Stimulated activated CD4-positive, alpha-beta T cell treated with anti-CD3 and anti-CD28 coated beads, Interleukin-4, amount 100 ng/mL, for 48 hours (primary cell): ENCODE measurements at regions not wholly inside any gene's neighbourhood (a gene's known extent, or its start where the extent isn't known, plus 50 kb on each side); places are given as distances from the start of the nearest gene placed in this dataset.

ENCODE experiments used
- DNase-seq, 2 donors: peaks; one replicate each; pipeline ENCODE4 v3.0.0-alpha.2; 2020; ENCODE audit warnings: low read depth in 2 of 2

DNA sequence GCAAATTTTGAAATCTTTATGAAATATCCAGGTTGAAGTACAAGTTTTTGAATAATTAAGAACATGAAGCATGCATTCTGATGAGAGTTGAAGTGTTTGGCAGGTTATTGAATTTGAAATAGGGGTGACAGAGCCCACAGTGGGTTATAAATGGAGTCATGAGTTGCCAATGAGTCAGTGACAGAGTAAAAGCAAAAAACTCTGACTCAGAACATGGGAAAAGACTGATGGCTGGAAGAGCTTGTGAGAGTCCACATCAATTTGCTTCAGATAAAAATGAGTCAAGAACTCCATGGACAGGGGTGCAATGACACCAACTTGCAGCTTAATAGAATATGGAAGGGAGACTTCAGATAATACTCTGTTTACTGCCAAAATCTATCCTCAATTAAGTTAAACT lies 105.3 kb downstream of the SLC6A15 start:
- no peak for DNase-seq

DNA sequence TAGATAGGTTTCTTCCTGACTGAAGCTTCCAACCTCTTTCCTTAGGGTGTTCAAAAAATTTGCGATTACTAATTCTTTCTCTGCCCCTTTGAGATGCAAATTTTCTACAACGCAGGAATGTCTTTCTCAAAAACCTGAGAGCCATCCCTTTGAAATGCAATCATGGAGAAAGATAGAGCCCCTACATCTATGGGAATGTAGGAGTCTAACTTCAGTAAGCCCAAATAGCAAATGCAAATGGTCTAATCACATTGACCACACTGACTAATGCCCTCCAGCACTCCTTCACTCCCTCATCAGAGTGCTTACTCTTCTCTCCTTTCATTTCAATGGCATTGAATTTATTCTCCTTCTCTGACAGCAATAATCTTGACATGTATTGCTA lies 107.1 kb downstream of the SLC6A15 start:
- DNase-seq = no peak

DNA sequence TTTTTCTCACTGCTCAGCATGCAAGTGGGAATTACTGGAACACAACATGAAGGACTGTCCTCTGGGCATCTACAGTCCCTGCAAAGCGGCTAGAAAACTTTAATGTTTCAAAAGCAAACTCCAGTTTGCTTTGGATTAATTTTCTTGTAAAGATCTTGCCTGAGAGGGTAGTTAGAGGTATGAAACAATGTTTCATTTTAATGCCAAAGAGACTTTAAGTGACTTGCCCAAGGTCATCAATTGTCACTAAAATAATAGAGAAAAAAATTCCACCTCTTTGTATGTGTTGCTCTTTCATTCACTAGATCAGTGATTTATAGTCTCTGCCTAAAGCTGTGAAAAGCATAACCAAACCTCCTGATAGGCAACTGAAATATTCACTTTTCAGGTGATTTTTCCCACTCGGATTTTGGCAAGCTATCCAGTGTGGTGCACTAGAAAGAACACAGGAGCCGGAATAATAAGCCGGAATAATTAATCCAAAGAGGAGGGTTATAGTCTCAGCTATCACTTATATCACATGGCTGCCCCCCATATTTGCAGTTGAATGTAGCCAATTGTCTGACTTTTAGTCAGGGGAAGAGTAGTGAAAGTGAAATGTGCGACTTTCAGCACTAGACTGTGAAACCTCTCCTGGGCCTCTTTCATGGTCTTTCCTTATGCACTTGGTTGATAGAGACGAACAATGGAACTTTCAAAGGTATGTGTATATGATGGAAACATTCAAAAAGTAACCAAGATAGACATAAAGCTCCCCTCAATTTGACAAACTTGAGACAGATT lies 107.7 kb downstream of the SLC6A15 start:
- no peak for DNase-seq

DNA sequence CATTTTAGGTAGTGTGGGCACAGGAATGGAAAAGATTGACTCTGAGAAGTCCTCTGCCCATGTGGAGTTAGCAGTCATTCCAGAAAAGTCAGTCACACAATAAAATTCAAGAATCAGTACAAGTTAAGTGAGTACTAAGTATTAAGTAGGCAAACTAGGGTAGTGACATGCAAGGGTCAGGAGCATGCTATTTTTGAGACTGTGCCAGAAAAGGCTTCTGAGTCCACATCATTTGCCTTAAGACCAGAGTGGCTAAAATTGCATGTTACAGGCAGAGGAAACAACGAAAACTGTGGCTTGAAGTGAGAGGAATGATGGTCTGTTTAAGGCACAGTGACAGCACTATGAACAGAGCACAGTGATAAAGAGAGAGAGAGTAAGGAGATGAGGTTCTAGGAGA lies 108.9 kb downstream of the SLC6A15 start:
- no peak for DNase-seq

DNA sequence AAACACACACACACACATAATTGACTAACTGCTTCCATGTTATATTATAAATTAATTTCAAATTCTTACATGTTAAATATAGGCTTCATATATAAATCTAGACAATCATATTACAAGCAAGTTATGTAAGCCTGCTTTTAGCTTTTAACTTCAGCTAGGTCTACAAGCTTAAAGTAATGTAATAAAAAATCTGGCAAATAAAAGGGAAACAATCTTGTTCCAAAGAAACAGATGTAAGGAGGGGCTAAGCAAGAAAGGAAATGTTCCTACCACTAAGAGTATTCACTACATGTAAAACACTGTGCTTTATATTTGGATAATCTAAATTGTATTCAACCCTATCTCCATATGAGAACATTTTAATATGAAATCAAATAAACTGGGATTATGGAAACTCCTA lies 110.4 kb downstream of the SLC6A15 start:
- no peak for DNase-seq

DNA sequence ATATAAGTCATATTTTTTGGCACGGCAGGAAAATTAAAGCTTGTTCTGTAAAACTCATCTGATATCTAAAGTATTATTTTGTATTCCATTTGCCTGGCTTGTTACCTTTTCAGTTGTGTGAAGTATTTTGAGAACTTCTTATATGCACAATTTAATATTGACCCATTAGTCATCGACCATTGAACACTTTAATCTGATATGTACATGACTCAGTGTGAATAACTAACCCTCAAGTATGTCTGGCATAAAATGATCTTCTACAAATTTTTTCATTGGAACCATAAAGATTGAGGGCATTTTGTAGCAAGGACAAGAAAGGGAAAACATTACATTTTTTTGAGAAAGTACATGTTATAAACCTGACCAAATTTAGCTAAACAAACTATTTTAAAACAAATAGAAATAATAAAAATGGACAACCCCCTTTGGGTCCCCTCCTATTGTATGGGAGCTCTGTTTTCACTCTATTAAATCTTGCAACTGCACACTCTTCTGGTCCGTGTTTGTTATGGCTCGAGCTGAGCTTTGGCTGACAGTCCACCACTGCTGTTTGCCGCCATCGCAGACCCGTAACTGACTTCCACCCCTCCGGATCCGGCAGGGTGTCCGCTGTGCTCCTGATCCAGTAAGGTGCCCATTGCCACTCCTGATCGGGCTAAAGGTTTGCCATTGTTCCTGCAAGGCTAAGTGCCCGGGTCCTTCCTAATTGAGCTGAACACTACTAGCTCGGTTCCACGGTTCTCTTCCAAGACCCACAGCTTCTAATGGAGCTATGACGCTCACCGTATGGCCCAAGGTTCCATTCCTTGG lies 118.8 kb downstream of the SLC6A15 start:
- no peak for DNase-seq

DNA sequence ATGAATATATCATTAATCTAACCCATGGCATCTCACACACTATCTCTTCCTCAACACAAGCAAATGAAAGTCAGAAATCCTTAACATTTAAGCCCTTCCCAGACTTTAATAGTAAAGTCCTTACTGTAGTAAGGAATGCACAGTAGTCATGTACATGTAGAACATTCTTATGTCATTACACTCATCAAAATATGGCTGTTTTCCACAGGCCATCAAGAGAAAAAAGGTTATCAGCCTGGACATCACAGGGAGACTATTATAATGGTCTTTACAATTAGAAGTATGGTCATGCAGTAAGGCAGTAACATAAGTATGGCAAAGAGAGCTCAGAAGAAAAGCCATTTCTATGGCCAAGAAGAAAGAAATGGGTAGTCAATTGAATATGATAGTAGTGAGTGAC lies 121.2 kb downstream of the SLC6A15 start:
- DNase-seq = no peak

DNA sequence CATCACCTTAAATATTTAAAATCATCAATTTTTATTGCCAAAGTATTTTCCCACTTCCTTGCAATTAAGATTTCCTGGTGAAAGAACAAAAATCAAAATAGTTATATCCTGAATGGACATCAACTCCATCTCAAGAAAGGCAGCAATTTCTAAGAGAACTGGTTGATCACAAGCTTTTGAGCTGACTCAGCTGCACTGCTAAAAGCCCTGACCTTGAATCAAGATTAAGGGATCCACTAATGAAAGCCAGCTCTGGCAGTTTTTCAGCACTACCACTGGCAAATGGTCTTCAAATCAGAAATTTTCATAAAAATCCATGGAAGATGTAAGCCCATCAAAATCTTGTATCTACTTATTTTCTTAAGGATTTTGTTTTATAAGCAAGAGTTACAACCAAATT lies 123.4 kb downstream of the SLC6A15 start:
- no peak for DNase-seq

DNA sequence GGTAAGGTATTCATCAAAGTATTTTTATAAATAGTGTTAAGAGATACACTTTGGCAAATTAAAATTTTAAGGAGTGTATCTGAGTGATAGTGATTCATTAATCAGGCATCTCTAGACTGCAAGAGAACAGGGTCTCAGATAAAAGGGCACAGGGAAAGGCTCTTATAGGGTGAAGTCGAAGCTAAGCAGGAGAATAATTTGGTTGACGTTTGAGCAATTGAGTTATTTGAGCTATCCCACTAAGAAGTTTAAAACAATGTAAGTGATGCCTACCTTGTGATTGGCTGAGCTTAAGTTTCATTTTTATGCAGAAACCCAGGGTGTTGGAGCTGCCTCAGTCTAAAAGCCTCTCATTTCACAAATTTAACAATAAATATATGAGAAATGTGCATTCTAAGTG lies 125.3 kb downstream of the SLC6A15 start:
- DNase-seq = no peak

DNA sequence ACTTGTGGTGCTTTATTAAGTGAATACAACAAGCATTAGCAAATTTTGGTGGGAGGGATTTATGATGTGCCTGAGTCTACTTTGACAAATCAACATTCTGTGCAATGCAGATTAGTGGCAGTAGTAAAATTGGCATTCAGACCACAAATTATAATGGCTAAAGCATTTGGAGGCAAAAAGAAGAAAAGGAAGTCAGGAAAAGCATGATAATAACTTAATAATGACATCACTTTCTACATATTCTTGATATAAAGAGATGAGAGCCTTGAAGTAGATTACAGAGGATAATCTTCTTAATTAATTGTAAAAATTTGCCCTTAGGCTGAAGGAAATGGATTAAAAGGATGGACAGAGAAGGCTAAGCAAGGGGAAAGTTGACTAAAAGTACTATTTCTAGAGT lies 126.0 kb downstream of the SLC6A15 start:
- no peak for DNase-seq

DNA sequence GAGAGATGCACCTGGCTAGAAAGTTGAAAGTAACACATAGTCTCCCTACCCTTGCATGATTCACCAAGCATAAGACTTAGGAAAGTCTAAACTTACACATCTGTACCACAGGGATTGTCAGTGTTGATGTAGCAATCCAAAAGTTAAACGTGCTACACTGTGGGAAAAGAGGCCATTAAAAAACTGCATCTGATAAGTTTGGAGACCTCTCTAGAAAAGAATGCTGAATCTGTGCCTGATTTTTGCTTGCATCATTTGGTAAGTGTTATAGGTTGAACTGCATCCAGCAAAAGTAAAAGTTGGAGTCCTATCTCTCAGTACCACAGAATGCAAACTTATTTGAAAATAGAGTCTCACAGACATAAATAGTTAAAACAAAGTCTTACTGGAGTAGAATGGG lies 126.6 kb downstream of the SLC6A15 start:
- DNase-seq = no peak

DNA sequence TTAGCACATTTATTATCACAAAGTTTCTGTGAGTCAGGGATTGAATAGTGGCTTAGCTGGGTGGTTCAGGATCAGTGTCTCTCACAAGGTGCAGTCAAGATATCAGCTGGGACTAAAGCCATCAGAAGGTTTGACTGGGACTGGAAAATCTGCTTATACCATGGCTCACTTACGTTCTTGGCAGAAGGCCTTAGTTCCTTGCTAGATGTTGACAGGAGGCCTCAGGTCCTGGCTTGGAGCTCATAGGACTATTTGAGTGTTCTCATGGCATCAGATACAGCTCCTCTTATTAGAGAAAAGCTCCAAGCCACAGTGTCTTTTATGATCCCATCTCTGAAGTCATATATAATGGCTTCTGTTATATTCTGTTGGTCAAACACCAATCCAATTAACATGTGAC lies 127.3 kb downstream of the SLC6A15 start:
- DNase-seq = no peak

DNA sequence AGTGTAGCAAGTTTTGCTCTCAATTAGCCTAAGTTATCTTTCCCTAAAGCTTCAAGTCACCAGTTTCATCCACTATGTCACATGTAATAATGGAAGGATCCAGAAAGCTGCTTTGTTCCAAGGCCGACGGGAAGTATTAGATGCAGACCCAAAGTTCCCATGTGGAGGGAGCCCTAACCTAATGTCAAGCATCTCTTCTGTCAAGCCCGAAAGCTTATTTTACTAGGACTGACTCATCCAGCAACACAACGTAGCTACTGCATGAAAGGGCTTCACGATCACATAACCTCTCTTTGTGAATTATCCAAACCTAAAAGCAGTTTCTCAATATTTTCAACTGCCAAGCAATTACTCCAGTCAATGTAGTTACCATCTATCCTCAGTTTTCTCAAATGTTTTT lies 133.4 kb downstream of the SLC6A15 start:
- DNase-seq = no peak

DNA sequence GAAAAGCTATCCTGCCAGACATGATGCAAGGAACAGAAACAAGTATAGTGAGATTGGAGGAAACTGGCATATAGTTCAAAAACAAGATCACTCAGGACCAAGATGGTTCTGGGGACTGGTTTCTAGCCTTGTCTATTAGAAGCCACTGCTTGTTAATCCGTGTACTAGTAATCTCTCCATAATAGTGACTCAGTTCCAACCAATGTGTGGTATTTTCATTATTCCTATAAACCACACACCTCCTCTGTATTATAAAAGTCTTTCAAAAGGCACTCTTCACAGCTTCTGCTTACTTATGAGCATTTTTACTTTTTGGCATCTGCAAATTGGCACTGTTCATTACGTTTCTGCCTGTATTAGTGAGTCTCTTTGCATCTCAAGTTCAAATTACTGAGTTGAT lies 140.3 kb downstream of the SLC6A15 start:
- DNase-seq = no peak

DNA sequence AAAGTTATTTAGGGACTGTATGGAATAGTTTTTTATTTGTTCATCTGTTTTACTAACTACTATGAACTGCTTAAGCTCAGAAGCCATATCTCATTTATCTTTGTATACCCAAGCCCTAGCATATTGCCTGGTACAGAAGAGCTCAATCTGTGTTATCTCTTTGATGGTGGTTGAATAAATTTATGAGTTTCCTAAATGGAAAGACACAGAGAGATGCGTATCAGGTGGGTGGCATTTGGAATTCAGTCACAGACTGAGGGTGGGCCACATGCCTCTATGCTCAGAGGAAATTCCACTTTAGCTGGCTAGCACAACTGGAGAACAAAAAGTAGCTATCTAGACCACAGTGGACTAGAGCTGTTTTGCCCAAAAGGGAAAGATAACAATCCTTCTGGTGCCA lies 145.5 kb downstream of the SLC6A15 start:
- DNase-seq = no peak

DNA sequence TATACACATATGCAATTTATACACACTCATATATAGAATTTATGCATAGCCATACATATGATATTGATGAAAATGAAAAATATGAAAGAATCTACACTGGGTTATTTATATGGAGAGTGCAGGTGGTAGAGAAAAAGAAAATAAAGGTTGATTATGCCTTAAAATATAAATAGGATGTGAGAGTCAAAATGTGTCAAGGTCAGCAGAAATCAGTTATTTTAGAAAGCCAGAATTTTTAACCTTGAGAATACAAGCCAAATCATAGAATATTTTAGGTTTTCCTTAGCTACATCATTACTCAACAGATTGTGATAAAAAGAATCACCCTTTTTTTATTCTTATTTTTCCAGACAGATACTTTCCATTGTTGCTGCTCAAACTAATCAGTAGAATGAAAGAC lies 146.2 kb downstream of the SLC6A15 start:
- DNase-seq = no peak

DNA sequence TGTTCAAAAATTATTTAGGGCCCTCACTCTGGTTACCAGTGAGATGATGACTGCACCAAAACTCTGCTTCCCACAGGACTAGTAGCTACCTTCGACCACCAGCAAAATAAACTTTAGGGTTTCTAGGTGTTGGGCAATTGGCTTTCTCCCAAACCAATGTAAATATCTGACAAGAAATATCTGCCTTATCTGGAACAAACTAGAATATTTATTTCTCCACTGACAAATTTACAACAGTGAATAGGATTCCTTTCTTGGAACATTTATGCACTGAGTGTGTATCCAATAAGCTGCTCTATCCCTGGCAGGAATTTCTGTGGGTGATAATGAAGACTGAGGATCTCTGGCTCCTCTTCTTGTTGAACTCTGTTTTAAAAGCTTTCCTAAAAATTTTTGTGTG lies 148.6 kb downstream of the SLC6A15 start:
- no peak for DNase-seq

DNA sequence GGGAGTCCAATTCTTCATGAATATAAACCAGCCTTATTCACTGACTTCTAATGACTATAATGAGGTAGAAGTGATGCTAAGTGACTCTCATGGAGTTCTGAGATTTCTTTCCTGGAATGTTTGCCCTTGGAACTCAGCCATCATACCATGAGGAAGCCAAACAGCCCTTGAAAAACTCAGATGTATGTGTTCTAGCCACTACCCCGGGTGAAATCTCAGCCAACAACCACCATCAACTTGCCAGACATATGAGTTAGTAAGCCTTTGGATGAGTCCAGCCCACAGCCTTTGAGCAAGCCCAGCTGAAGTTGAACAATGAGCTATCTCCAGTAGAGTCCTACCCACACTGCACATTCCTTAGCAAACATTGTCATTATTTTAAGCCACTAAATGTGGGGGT lies 149.5 kb downstream of the SLC6A15 start:
- no peak for DNase-seq

DNA sequence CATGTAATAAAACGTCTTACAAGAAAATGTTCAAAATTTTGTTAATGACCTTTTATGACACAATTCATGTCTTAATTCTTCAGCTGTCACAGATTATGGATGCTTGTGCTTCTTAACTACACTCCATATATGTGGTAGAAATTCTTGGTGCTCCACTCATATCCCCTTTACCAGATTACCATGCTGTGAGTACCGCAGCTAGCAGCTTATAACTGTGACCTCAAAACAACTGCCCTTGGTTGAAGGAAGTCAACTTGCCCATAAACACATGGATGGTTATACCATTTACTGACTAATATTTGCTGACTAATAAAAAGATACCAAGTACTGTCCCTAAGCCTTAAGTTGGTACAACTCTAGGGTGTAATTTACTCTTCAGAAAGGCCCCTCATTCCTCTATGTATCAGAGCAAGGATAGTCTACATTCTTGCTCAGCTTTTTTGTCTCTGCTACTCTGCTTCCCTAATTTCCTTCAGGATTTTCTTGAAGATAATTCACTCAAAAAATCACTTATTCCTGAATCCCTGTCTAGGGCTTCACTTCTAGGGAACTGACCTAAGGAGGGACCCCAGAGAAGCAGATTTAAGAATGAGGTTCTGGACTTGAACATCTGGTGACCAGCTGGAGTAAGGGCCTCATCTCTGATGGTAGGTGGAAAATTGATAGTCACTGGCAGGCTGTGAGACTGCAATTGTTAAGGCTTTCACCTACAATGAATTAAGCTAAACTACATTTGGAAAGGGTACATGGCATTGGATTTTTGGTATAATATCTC lies 152.3 kb downstream of the SLC6A15 start:
- DNase-seq = no peak

DNA sequence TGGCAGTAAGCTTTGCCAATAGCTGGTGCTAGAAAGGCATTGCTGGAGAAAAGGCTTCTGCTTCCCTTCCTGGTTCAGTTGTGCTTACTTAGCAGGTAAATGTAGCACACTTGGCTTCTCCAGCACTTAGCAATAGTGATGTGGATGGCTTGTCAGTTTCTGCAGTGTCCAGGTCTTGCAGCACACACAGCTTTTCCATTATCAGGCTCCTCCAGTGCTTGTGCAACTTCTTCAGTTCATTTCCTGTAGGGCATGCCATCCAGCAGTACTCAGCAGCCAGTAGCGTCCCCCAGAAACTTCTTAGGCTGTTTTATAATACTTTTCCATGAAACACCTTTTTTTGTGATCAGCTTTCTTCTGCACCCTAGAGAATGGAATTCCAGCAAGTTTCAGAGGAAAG lies 154.6 kb downstream of the SLC6A15 start:
- no peak for DNase-seq

DNA sequence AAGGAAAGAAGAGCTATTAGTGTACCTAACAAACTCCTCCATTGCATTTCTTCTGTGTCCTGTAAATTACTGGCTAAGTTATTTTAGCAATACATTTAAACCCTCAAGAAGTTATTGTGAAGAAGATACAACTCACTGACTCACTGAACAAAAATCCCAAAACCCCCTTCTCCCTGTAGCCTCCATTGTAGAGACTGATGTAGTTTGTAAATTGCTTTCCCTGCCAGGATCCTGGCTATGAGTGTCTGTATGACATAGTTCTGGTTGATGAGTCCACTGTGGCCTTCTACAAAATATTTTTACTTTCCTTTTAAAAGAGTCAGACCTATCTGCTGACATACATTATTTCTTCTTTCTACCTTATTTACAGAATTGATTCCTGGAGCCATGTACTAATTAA lies 155.6 kb downstream of the SLC6A15 start:
- DNase-seq = no peak

DNA sequence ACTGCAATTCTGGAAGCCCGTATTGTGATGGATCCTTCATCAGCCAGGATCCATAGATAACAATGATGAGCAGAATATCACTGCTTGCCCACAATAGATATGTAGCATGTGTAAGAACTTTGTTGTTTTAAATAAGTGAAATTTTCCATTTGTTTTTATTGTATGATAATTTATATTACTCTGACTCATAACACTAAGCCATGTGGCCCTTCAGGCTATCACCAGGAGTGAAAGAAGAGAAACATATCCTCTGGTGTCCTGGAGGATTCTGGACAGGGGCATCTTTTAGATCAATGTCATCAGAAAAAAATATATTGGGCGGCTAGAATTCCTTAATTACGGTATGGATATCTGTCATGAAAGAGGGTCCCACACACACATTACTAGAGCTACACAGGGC lies 167.5 kb downstream of the SLC6A15 start:
- no peak for DNase-seq

DNA sequence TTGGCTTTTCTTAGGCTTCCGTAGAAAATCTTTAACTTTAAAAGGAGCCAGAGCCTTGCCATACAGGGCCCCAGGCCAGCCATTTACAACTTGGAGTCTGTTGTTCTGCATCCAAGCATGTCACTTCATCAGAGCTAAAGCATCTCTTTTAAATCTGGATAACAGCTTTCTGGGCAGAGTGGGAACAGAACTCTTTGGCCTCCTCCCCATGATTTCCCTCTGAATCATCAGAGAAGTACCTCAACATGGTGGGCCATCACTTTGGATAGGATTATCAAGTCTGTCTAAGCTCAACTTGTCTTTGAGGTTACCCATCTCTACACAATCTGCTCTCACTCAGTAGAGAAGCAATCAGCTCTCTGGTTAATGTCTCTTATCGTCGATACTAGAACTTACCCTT lies 170.9 kb downstream of the SLC6A15 start:
- no peak for DNase-seq
